Suprapubic skin (tissue), 4 donors: ENCODE measurements at regions not wholly inside any gene's neighbourhood (a gene's known extent, or its start where the extent isn't known, plus 50 kb on each side); places are given as distances from the start of the nearest gene placed in this dataset.

Experiments used
- DNase-seq, 2 donors: peaks; one replicate each; pipeline ENCODE4 v3.0.0-alpha.2; 2019; ENCODE audit warnings: low spot score in 2 of 2
- H3K27ac ChIP-seq: fragments of 200-600 bp; sonication (generic); one replicate; pipeline ENCODE4 v1.5.1; 2019
- H3K27me3 ChIP-seq: fragments of 200-600 bp; sonication (generic); one replicate; pipeline ENCODE4 v1.5.1; 2019
- H3K36me3 ChIP-seq: fragments of 200-600 bp; sonication (generic); one replicate; pipeline ENCODE4 v1.5.1; 2019
- H3K4me1 ChIP-seq: fragments of 200-600 bp; sonication (generic); one replicate; pipeline ENCODE4 v1.5.1; 2019
- H3K4me3 ChIP-seq: fragments of 200-600 bp; sonication (generic); one replicate; pipeline ENCODE4 v1.5.1; 2019; ENCODE audit warnings: mild to moderate bottlenecking
- H3K9me3 ChIP-seq: fragments of 200-600 bp; sonication (generic); one replicate; pipeline ENCODE4 v1.5.1; 2019
- CTCF ChIP-seq, 2 donors: fragments of 200-600 bp in 1 of 2; fragments of 450-650 bp in 1 of 2; sonication (generic) in 1 of 2; IDR thresholded peaks; one replicate each; pipeline ENCODE4 v1.5.1; 2016 to 2019; ENCODE audit warnings: antibody characterized with exemption in 2 of 2, mild to moderate bottlenecking in 1 of 2, moderate library complexity in 1 of 2
- EP300 ChIP-seq: sonication (generic); formaldehyde crosslinking; IDR thresholded peaks from one replicate; pipeline ENCODE4 v1.6.1; 2017; ENCODE audit warnings: antibody characterized with exemption
- POLR2A ChIP-seq, 2 donors: fragments of 450-650 bp; IDR thresholded peaks; one replicate each; pipeline ENCODE4 v1.6.1; 2017; ENCODE audit warnings: antibody characterized with exemption in 2 of 2, mild to moderate bottlenecking in 2 of 2, moderate library complexity in 2 of 2
- POLR2AphosphoS5 ChIP-seq, 3 donors: sonication (generic); formaldehyde crosslinking; IDR thresholded peaks; one replicate each; pipeline ENCODE4 v1.6.1; 2017; ENCODE audit warnings: antibody characterized with exemption in 3 of 3
- WGBS: methylation state at CpG from one replicate; pipeline ENCODE4 v1.1.5; 2018; 5-methylcytosine and 5-hydroxymethylcytosine counted together

GRCh38 chr10:128575761-128576160 lies 449.5 kb upstream of the MKI67 start:
- WGBS: 66% methylated on average over 2 of the region's 2 CpGs
- no peak for DNase-seq

DNA sequence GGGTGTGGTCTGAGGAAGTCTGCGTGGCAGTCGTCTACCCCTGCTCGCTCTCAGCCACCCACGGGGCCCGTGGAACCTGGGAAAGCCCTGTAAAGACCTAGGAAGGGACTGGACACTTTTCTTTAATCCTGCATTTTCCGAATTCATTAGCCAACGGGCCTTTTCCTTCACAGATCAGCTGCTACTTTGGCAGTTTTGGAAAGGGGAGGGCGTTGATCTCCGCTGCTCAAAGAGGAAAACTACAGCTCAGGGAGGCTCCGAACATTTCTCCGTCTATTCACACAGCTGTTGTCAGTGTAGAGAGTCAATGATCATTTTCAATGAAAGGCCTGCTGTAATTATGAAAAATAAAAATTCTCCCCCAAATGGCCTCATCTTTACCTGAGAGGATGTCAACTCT lies 450.1 kb upstream of the MKI67 start:
- 92% methylated on average over 11 of the region's 11 CpGs for WGBS
- Histone ChIP-seq H3K27me3 (no peaks in the 10 kb centered on the region), H3K4me1 (peaks cover 1% of the 10 kb centered on the region), H3K9me3 (no peaks in the 10 kb centered on the region), H3K36me3 (no peaks in the 10 kb centered on the region), H3K27ac (no peak overlapping the region), H3K4me3 (no peak overlapping the region)
- no peak for DNase-seq
- TF ChIP-seq CTCF (IDR thresholded peaks at IDR 0.05): no peak
- no peak for TF ChIP-seq POLR2AphosphoS5 (IDR thresholded peaks at IDR 0.05)
- TF ChIP-seq EP300: no peak
- no peak for TF ChIP-seq POLR2A (IDR thresholded peaks at IDR 0.05)

More at GRCh38 chr10:128575761-128576160, 449.5 kb upstream of the MKI67 start:
- H3K27me3 ChIP-seq: no peaks in the 10 kb centered on the region
- no peaks in the 10 kb centered on the region for H3K36me3 ChIP-seq
- peaks cover 7% of the 10 kb centered on the region for H3K4me1 ChIP-seq
- H3K4me3 ChIP-seq: no peak overlapping the region
- no peak overlapping the region for H3K27ac ChIP-seq
- TF ChIP-seq POLR2AphosphoS5 (IDR thresholded peaks at IDR 0.05) (no peak), POLR2A (IDR thresholded peaks at IDR 0.05) (no peak), CTCF (IDR thresholded peaks at IDR 0.05) (no peak), EP300 (no peak)
- no peaks in the 10 kb centered on the region for H3K9me3 ChIP-seq

DNA sequence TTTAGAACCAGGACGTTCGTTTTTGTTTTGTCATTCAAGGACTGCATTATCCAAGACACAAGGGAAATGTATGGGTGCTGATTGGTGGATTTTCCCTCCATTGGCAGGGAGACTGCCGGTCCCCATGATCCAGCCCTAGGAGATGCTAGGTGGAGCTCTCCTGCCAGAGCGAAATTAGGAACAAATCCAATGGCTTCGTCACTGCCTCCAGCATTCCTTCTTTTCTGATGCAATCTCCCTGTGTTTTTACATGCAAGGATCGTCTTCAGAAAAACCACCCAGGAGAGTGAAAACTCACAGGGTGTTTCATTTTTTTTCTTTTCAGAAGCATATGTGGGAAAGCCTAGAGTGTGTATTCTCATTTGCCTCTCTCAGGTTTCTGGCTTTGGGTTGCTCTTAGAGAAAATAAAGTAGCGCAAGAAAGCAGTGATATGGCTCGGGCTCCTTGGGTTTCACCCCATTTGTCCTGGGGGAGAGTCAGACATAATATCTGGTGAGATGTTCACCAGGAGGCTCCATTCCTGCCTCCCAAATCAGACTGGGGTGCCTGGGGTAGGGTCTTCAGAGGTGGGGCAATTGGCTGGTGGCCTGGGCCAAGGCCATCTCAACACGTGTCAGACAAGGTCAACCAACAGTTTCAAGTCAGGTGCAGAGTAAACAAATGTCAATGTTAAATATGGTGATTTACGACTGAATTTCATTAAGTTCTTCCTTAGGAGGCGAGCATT lies 450.9 kb upstream of the MKI67 start:
- 46% methylated on average over 11 of the region's 11 CpGs for WGBS
- DNase-seq: no peak
- Histone ChIP-seq H3K9me3 (no peaks in the 10 kb centered on the region), H3K4me3 (no peak overlapping the region), H3K27me3 (no peaks in the 10 kb centered on the region), H3K27ac (no peak overlapping the region), H3K36me3 (no peaks in the 10 kb centered on the region), H3K4me1 (no peaks in the 10 kb centered on the region)
- TF ChIP-seq CTCF (IDR thresholded peaks at IDR 0.05) (no peak), POLR2A (IDR thresholded peaks at IDR 0.05) (no peak), EP300 (no peak), POLR2AphosphoS5 (IDR thresholded peaks at IDR 0.05) (no peak)

DNA sequence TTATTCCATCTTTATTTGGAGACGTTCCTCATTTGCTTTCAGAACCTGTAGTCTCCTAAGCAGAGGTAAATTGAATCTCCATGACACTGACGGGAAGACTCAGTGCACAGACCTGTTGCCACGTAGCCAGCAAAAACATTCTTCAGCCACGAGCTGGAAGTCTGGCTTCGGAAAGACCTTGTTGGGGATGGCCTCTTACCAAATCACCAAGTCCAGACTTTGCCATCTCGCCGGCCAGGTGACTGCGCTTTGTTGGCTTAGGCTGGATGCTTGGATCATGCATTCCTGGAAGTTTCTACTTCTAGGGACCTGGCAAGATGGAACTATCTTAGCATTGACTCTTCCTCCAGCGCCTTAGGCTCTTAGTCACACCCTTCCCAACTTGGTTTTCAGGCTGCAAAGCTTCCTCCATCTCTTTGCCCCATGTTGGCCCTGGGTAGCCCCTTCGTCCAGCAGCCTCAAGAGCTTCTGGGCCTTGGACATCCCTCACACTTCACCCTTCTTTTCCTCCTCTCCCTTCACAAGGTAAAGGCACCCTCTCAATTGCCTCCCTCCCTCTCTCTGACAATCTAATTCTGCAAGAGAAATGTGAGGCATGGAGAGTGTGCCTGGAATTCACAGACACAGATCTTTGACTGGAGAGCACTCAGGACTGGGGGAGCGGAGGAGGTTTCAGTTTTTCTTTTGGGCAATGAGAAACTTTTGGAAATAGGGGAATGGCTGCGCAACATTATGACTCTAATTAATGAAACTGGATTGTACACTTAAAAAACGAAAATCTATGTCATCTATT lies 451.9 kb upstream of the MKI67 start:
- Histone ChIP-seq H3K4me1 (no peaks in the 10 kb centered on the region), H3K4me3 (no peak overlapping the region), H3K36me3 (no peaks in the 10 kb centered on the region), H3K27me3 (no peaks in the 10 kb centered on the region), H3K9me3 (no peaks in the 10 kb centered on the region), H3K27ac (no peak overlapping the region)
- TF ChIP-seq EP300: no peak
- no peak for TF ChIP-seq POLR2A (IDR thresholded peaks at IDR 0.05)
- no peak for TF ChIP-seq POLR2AphosphoS5 (IDR thresholded peaks at IDR 0.05)
- no peak for TF ChIP-seq CTCF (IDR thresholded peaks at IDR 0.05)
- WGBS: 83% methylated on average over 13 of the region's 13 CpGs
- no peak for DNase-seq

- WGBS: 93% methylated on average over 5 of the region's 5 CpGs
- Histone ChIP-seq H3K9me3 (no peaks in the 10 kb centered on the region), H3K36me3 (no peaks in the 10 kb centered on the region), H3K27me3 (no peaks in the 10 kb centered on the region), H3K4me3 (no peak overlapping the region), H3K4me1 (no peaks in the 10 kb centered on the region), H3K27ac (no peak overlapping the region)
- TF ChIP-seq POLR2A (IDR thresholded peaks at IDR 0.05) (no peak), POLR2AphosphoS5 (IDR thresholded peaks at IDR 0.05) (no peak), CTCF (IDR thresholded peaks at IDR 0.05) (no peak), EP300 (no peak)
- no peak for DNase-seq
Measured at GRCh38 chr10:128578766-128579165, 452.5 kb upstream of the MKI67 start.
